Endothelial cell of umbilical vein (primary cell): ENCODE measurements at regions not wholly inside any gene's neighbourhood (a gene's known extent, or its start where the extent isn't known, plus 50 kb on each side); places are given as distances from the start of the nearest gene placed in this dataset.

ENCODE experiments used
- BruUV-seq: library from RNA; stranded (reverse); fragments of 400-500 nt; replicated peaks from 2 replicates; lab custom pipeline; 2021; lab: Mats Ljungman, UMichigan
- CTCF ChIA-PET: fragments of 300-600, 350-600 bp; sonication (Branson Sonifier 250); formaldehyde crosslinking; loops from one replicate; lab custom pipeline; 2021; ENCODE audit warnings: antibody characterized with exemption, inconsistent platforms; lab: Charles Lee
- POLR2A ChIA-PET: fragments of 300-600, 350-600 bp; sonication (Branson Sonifier 250); formaldehyde crosslinking; loops from one replicate; lab custom pipeline; 2021; ENCODE audit warnings: antibody characterized with exemption, inconsistent platforms; lab: Charles Lee
- DNase-seq: peaks from one replicate; pipeline ENCODE4 v3.0.0-alpha.2; 2011; ENCODE audit warnings: low read depth, low spot score
- FAIRE-seq: peaks from 2 replicates; lab custom pipeline; 2011; peaks lifted over from hg19 to GRCh38; lab: Jason Lieb, UNC
- H2AFZ ChIP-seq: 2 replicates; pipeline ENCODE4 v1.6.0; 2012; ENCODE audit warnings: low read depth, low read length, control low read depth, inconsistent platforms
- H3K27ac ChIP-seq: 2 replicates; pipeline ENCODE4 v1.5.1; 2011; ENCODE audit warnings: low read depth, mild to moderate bottlenecking, control low read depth, low read length, moderate library complexity; ENCODE audit not compliant: insufficient read depth
- H3K27me3 ChIP-seq, 2 experiments: 2 replicates each; pipeline versions ENCODE4 v1.6.0 to v1.6.1; 2011; ENCODE audit warnings: low read length in 2 of 2, mixed read lengths in 1 of 2; ENCODE audit not compliant: control insufficient read depth in 2 of 2, insufficient read depth in 2 of 2
- H3K36me3 ChIP-seq, 2 experiments: 2 replicates in 1 of 2; 3 replicates in 1 of 2; pipeline ENCODE4 v1.5.1; 2011; ENCODE audit warnings: low read length in 2 of 2, mild to moderate bottlenecking in 1 of 2, moderate library complexity in 1 of 2; ENCODE audit not compliant: control insufficient read depth in 2 of 2, insufficient read depth in 2 of 2; ENCODE audit errors: extremely low read depth in 1 of 2
- H3K4me1 ChIP-seq: 3 replicates; pipeline ENCODE4 v1.5.1; 2011; ENCODE audit warnings: mild to moderate bottlenecking, low read length; ENCODE audit not compliant: control insufficient read depth, insufficient read depth; ENCODE audit errors: extremely low read depth
- H3K4me2 ChIP-seq: 2 replicates; pipeline ENCODE4 v1.6.1; 2011; ENCODE audit warnings: low read length, control low read depth, mixed read lengths; ENCODE audit not compliant: insufficient read depth
- H3K4me3 ChIP-seq, 3 experiments: fragments of 200-600 bp in 1 of 3; sonication (generic), shearing (Covaris generic) in 1 of 3; replicated peaks in 1 of 3; 2 replicates each; pipeline ENCODE4 v1.5.1; 2011 to 2016; ENCODE audit warnings: control low read depth in 3 of 3, low read length in 3 of 3, mild to moderate bottlenecking in 2 of 3, inconsistent platforms in 1 of 3, low read depth in 1 of 3, moderate library complexity in 1 of 3; ENCODE audit not compliant: insufficient read depth in 1 of 3
- H3K79me2 ChIP-seq: 2 replicates; pipeline ENCODE4 v1.6.0; 2012; ENCODE audit warnings: low read length, inconsistent platforms; ENCODE audit not compliant: control insufficient read depth, insufficient read depth
- H3K9ac ChIP-seq: replicated peaks from 2 replicates; pipeline ENCODE3; 2011; ENCODE audit warnings: low read length, control low read depth; ENCODE audit not compliant: insufficient read depth; ENCODE audit errors: extremely low read depth
- H3K9me1 ChIP-seq: replicated peaks from 3 replicates; pipeline ENCODE4 v1.6.0; 2011; ENCODE audit warnings: mild to moderate bottlenecking, low read length; ENCODE audit not compliant: control insufficient read depth, insufficient read depth; ENCODE audit errors: extremely low read depth
- H3K9me3 ChIP-seq: replicated peaks from 2 replicates; pipeline ENCODE4 v1.5.1; 2012; ENCODE audit warnings: low read length, inconsistent platforms; ENCODE audit not compliant: control insufficient read depth, insufficient read depth
- H4K20me1 ChIP-seq: replicated peaks from 2 replicates; pipeline ENCODE3; 2011; ENCODE audit warnings: mild to moderate bottlenecking, low read length; ENCODE audit not compliant: control insufficient read depth, insufficient read depth; ENCODE audit errors: extremely low read depth
- EZH2 ChIP-seq: IDR thresholded peaks from 2 replicates; pipeline ENCODE4 v1.6.1; 2012; ENCODE audit warnings: borderline replicate concordance, low read depth, mild to moderate bottlenecking, moderate library complexity, low read length, inconsistent platforms; ENCODE audit not compliant: severe bottlenecking
- FOS ChIP-seq: IDR thresholded peaks from 2 replicates; pipeline ENCODE4 v1.6.1; 2011; ENCODE audit warnings: mild to moderate bottlenecking, low read length, moderate library complexity, borderline replicate concordance; ENCODE audit not compliant: insufficient read depth
- GATA2 ChIP-seq: IDR thresholded peaks from 2 replicates; pipeline ENCODE4 v1.7.0; 2011; ENCODE audit warnings: low read depth, mild to moderate bottlenecking, moderate library complexity, mixed read lengths, low read length; ENCODE audit not compliant: insufficient read length, insufficient read depth
- JUN ChIP-seq: IDR thresholded peaks from 2 replicates; pipeline ENCODE4 v1.6.1; 2011; ENCODE audit warnings: borderline replicate concordance, low read depth; ENCODE audit not compliant: insufficient read length, insufficient read depth
- MYC ChIP-seq: IDR thresholded peaks from one replicate; pipeline ENCODE4 v1.6.1; 2011; ENCODE audit warnings: mild to moderate bottlenecking, low read depth, low read length
- POLR2A ChIP-seq: IDR thresholded peaks from 2 replicates; pipeline ENCODE4 v1.6.1; 2012; ENCODE audit warnings: low read depth, mild to moderate bottlenecking, control low read depth, low read length
- POLR2AphosphoS5 ChIP-seq: IDR thresholded peaks from 2 replicates; pipeline ENCODE4 v1.6.1; 2012; ENCODE audit warnings: low read depth, mild to moderate bottlenecking, control low read depth, low read length, moderate library complexity; ENCODE audit not compliant: insufficient read depth
- dilution Hi-C: fragments of 300-500 bp; cut with MboI; formaldehyde crosslinking; loops from one replicate; pipeline ENCODE4 v1.15.0; 2019; ENCODE audit warnings: low sequenced_read_pairs; ENCODE audit not compliant: extremely low pct_ligation_motif_present
- intact Hi-C: fragments of 100-400 bp; cut with micrococcal nuclease; formaldehyde crosslinking; loops from one replicate; pipeline ENCODE4 v1.10.0; 2022
- TF ChIP-seq, protein P1 (sequence below): IDR thresholded peaks from 2 replicates; pipeline ENCODE4 v1.6.1; 2011; ENCODE audit not compliant: insufficient read depth, insufficient read length
- TF ChIP-seq, protein P2 (sequence below), 2 donors: IDR thresholded peaks; 1 replicate in 1 of 2; 2 replicates in 1 of 2; pipeline ENCODE4 v1.5.1; 2011; ENCODE audit warnings: low read length in 2 of 2, mild to moderate bottlenecking in 2 of 2, moderate library complexity in 2 of 2, control low read depth in 1 of 2, inconsistent platforms in 1 of 2, low read depth in 1 of 2; ENCODE audit not compliant: insufficient read depth in 1 of 2; ENCODE audit errors: extremely low read depth in 1 of 2

DNA sequence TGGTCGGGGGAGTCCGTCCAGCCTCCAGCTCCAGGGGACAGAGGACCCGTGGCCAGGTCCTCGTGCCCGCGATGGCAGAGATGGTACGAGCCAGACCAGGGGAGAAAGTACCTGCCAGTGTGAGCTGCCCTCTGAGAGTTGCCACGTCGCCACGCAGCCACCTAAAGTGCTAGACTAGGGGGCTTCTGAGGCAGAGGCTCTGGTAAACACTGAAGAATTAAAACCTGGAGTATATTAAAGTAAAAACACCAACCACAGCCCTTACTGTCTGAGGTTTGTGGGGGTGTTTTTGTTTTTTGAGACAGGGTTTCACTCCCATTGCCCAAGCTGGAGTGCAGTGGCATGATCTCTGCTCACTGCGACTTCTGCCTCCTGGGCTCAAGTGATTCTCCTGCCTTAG is 60.1 kb upstream of the SORCS2 start:
- H3K36me3 ChIP-seq: no peaks in the 10 kb centered on the region

More for the DNA sequence above, 60.1 kb upstream of the SORCS2 start:
- no peak overlapping the region for H3K4me3 ChIP-seq
- no peak overlapping the region for H3K4me2 ChIP-seq
- H3K27me3 ChIP-seq: no peaks in the 10 kb centered on the region
- TF ChIP-seq POLR2AphosphoS5: no peak
- TF ChIP-seq, protein P1, sequence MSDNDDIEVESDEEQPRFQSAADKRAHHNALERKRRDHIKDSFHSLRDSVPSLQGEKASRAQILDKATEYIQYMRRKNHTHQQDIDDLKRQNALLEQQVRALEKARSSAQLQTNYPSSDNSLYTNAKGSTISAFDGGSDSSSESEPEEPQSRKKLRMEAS: no peak
- no peak for TF ChIP-seq FOS
- TF ChIP-seq, protein P2, sequence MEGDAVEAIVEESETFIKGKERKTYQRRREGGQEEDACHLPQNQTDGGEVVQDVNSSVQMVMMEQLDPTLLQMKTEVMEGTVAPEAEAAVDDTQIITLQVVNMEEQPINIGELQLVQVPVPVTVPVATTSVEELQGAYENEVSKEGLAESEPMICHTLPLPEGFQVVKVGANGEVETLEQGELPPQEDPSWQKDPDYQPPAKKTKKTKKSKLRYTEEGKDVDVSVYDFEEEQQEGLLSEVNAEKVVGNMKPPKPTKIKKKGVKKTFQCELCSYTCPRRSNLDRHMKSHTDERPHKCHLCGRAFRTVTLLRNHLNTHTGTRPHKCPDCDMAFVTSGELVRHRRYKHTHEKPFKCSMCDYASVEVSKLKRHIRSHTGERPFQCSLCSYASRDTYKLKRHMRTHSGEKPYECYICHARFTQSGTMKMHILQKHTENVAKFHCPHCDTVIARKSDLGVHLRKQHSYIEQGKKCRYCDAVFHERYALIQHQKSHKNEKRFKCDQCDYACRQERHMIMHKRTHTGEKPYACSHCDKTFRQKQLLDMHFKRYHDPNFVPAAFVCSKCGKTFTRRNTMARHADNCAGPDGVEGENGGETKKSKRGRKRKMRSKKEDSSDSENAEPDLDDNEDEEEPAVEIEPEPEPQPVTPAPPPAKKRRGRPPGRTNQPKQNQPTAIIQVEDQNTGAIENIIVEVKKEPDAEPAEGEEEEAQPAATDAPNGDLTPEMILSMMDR (IDR thresholded peaks at IDR 0.05; ENCODE audit: extremely low read depth in 1 of 2, insufficient read depth in 1 of 2, low read depth in 1 of 2, low read length in 2 of 2): no peak
- TF ChIP-seq MYC: no peak
- no peak for TF ChIP-seq JUN
- no peak for TF ChIP-seq EZH2
- no peak for TF ChIP-seq POLR2A
- no peak for TF ChIP-seq GATA2
- no peak for FAIRE-seq
- H3K79me2 ChIP-seq: no peaks in the 10 kb centered on the region
- intact Hi-C loops: no loop called here
- POLR2A ChIA-PET: no interaction called here
- no peak overlapping the region for H3K9ac ChIP-seq
- H3K9me3 ChIP-seq: no peaks in the 10 kb centered on the region
- dilution Hi-C loops: no loop called here
- H2AFZ ChIP-seq: no peak overlapping the region
- H4K20me1 ChIP-seq: no peaks in the 10 kb centered on the region
- no peak overlapping the region for H3K27ac ChIP-seq
- H3K4me1 ChIP-seq: no peaks in the 10 kb centered on the region
- DNase-seq: no peak
- no peaks in the 10 kb centered on the region for H3K9me1 ChIP-seq
- BruUV-seq: no TSS peak
- CTCF ChIA-PET: no interaction called here
